Retina (tissue), 1 donor: ENCODE measurements at regions not wholly inside any gene's neighbourhood (a gene's known extent, or its start where the extent isn't known, plus 50 kb on each side); places are given as distances from the start of the nearest gene placed in this dataset.
"Not testable (repeated sequence)": the region's sequence is repeated elsewhere in the genome, so short reads cannot be mapped to it uniquely, and the experiment has no call there.

ENCODE experiments used
- DNase-seq: peaks from one replicate; pipeline ENCODE4 v3.0.0-alpha.2; 2016

DNA sequence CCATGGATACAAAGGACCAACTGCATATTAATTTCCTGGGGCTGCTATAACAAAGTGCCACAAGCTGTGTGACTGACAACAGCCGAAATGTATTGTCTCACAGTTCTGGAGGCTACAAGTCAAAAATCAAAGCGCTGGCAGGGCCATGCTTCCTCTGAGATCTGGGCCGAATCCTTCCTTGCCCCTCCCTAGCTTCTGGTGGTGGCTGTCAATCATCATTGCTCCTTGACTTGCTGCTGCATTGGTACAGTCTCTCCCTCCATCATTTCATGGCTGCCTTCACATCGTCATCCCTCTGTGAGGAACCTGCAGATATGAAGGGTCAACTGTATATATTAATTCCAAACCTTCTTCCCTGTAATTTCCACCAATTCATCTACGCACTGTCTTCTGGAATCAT, 118.3 kb downstream of the EXOC5 start:
- DNase-seq, result no peak

- no peak for DNase-seq
Measured at GRCh38 chr14:57139173-57139572, 129.5 kb downstream of the EXOC5 start.

DNA sequence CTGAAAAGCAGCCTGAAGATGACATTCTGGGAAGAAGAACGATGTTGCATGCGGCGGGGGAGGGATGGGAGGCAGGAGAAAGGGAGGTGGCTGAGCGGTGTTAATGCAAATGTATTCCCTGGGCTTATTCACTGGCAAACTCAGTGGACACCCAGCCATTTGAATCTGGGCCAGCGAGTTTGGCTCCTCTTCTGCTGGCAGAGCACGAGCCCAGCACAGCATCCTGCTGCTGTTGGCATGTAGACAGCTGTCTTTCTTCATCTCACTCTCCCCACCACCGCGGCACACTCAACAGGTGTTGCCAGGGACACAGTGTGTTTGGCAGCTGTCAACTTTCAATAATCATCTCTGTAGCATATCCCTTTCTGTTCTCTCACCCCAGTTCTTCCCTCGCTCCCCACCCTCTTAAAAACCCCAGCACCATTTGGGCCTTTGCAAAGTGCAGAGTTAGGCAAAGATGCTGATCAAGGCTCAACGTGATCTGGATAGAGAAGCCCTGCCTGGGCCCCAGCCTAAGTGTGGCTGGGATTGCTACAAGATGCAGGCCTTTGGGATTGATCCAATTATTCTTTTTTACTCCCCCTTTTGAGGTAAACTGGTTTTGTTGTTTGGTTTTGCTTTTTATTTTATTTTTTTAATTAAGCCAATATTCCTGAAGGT, 131.9 kb downstream of the EXOC5 start:
- peak; percentile 12 for DNase-seq

DNA sequence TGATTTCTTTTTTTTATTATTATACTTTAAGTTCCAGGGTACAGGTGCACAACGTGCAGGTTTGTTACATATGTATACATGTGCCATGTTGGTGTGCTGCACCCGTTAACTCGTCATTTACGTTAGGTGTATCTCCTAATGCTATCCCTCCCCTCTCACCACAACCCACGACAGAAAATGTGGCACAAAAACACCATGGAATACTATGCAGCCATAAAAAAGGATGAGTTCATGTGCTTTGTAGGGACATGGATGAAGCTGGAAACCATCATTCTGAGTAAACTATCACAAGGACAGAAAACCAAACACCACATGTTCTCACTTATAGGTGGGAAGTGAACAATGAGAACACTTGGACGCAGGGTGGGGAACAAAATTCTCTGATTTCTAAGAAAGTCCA, 140.9 kb downstream of the EXOC5 start:
- DNase-seq, result not testable (repeated sequence)

DNA sequence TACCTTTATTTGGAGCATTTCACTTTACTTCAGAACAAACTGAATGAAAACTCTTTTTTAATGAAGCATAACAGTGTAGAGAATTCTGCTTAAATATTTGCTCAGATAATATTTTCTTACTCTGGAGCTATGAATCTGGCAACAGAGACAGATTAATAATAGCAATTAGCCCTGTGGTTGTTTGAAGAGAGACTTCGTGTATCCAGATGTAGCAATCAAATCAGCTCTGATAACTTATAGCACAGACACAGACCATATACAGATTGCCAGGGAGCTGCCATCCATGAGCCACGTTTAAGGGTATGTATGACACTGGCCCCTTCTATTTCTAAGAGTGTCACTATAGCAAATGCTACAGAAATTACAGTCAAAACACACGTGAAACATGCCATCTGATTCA, 146.6 kb downstream of the EXOC5 start:
- no peak for DNase-seq

- DNase-seq, result not testable (repeated sequence)
Measured at GRCh38 chr14:57112072-57112807, 156.5 kb downstream of the EXOC5 start.

DNA sequence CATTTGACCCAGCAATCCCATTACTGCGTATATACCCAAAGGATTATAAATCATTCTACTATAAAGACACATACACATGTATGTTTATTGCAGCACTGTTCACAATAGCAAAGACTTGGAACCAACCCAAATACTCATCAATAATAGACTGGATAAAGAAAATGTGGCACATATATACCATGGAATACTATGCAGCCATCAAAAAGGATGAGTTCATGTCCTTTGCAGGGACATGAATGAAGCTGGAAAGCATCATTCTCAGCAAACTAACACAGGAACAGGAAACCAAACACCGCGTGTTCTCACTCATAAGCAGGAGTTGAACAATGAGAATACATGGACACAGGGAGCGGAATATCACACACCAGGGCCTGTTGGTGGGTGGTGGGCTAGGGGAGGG, 158.3 kb downstream of the EXOC5 start:
- DNase-seq, result not testable (repeated sequence)

DNA sequence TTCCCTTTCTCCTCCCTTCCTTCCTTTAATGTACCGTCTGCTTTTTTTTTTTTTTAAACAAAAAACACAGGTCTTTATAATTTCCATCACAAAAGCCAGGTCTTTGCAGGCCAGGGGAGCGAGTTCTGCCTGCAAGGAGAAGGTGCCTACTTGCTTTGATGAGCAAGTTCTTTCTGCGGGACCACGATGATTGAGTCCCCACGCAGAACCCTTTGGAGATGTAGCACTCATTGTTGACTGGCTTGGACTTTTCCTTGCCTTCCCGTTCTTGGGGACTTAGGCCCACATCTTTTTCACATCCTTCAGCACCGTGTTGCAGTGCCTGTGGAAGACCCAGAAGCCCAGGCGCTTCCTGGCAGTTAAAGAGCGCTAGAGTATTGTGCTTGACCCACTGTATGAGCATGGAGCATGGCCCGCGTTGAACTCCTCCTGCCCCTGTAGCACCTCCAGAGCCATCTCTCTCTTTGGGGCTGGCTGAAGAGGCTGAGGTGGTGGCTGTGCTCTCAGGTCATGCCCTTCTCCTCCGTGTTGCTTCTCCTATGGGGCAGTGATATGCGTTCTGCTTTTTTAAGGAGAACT, 177.6 kb downstream of the EXOC5 start:
- DNase-seq, result no peak

- DNase-seq, result no peak
Measured at GRCh38 chr14:57089901-57090300, 178.8 kb downstream of the EXOC5 start.

DNA sequence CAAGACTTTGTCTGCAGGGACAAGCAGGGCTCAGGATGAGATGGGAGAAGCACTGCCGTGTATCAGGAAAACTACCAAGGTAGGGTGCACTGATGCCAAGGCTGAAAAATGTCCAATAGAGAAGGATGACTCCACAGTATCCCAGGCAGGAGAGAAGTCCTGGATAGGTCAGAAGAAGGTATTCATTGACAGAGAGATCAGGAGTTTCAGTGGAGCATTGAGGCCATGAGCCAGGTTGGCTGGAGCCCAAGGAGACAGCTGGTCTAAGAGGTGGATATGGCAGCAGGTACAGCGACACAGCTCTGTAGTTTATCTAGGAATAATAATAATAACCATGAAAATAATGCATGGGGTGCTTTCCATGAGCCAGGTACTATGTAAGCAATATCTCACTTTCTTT, 180.9 kb downstream of the EXOC5 start:
- no peak for DNase-seq

DNA sequence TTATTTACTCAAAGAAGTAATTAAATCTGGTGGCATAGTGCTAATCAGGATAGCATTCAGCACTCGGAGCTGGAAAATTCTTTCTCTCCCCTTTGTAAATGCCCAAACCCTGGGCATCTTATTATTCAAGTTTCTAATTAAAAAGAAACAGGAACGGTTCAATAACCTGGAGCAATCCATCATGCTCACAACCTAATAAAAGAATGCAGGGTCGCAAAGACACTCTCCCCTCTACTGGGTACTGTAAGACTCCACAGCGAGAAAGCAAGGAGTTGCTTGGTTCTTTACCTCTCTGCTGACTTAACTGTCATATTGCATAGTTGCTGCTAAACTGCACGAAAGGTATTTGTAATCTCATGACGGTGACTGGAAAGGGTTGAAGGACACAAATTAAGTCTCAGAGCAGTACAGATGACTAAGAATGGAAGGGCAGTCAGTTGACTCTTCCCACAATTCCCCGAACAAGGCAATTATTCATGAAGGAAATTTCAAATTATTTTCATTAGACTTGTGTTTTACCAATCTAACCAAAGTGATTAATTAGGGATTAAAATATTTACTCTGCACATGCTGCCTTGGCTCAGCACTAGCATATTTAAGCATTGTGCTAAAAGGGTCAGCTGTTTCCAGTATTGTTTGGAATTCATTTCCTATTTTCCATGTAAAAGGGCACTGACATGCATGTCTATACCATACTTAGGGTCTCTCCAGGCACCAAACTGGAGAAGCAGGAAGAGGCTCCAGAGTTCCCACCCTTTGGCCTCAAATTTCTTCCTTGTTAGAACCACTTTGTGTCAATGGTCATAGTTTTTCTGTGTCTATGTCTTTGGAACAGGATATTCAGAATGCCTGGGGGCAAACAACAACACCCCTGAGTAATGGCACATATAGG, 182.2 kb downstream of the EXOC5 start:
- DNase-seq, result no peak

DNA sequence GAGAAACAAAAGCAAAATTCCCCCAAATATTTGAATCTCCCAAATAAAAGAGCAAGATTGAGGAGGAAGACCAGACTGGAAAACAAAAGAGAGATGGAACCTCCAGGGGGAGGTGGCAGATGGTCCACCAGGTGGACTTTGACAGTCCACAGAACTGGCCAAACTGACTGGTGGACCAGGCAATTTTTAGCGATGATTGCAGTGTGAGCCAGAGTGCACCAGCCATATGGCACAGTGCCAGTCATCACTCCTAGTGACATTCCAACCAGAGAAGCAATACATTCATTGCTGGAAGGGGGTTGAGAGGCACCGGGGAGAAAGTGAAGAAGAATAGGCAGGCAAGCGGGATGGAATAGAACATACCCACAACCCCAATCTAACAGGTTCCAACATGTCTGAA, 182.9 kb downstream of the EXOC5 start:
- no peak for DNase-seq

DNA sequence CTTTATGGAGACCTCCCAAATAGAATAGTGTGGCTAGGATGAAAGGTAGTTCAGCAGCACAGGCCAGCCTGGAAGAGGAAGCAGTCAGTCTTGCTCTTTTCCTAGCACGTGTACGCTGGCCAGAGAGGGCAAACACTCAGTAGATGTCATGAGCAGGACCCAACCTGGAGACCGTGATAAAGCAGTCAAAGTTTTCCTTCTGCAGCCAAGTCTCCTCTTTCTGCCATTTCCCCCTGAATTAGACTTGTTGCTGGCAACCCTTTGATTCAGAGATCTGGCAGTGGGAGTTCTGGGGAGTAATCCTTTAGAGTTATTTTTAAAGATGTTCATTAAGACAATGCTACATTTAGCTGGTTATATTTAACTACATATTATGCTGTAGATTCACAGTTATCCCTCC, 183.7 kb downstream of the EXOC5 start:
- no peak for DNase-seq

- no peak for DNase-seq
Measured at GRCh38 chr14:57080691-57081090, 188.0 kb downstream of the EXOC5 start.

DNA sequence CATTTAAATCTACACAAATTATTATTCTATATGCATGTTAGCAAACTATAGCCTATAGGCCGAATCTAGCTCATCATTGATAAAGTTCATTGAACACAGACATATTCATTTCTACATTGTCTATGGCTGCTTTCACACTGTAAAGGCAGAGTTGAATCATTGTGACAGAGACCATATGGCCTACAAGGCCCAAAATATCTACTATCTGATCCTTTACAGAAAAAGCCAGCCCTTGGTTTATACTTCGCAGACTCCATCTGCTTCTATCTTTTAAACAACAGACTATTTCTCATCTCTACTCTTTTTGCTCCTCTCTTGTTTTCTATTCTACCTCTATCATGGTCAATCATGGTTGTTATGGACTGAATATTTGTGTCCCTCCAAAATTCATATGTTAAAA, 190.7 kb downstream of the EXOC5 start:
- no peak for DNase-seq

DNA sequence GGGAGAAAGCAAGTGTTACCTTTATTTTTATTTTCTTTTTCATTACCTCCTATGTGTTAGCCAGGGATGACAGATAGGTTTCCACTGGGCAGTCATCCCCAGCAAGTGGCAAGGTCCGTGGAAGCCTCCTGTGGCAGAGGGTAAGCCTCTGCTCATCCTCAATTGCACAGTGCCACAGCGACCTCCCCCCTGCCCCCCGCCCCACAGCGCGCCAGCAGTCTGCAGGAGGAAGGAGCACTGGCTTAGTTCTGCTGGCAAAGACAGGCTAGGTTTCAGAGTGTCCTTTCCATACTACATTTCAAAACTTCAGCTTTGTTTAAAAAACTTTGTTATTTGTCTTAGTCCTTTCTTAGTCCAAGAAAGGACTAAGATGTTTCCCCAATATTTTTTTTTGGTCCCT, 194.7 kb downstream of the EXOC5 start:
- no peak for DNase-seq

DNA sequence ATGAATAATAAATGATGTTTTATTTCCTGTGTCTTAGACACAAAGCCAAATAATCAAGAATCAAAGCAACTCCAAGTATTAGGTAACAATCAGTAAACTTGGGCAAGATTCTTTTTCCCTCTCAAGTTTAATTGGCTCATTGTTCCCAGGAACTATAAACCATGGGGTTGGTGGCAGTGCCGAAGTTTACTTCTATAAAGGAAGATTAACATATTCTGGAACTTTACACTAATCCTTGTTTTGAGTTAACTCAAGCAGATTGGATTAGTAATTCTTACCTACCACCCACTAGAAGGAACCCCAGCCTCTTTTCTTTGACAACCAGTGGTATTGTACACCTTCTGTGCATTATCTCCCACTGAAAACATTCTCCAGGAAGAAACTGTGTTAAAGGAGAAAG, 197.1 kb downstream of the EXOC5 start:
- DNase-seq, result no peak

DNA sequence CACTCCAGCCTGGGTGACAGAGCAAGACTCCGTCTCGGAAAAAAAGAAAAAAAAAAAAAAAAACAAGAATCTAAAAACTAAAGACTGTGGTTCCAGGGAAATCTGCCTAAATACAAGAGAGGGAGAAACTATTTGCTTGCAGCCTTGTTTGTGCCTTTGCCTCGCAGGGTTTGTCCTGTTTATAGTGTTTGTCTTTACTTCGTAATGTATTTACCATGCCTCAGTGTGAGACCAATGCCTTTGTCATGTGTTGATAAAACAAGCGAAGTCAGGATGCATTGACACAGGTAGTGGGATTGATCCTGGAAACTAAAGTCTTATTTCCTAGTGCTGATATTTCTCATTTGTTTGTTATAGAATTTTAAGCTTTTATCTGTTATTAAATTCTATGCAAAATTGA, 199.0 kb downstream of the EXOC5 start:
- DNase-seq, result no peak

DNA sequence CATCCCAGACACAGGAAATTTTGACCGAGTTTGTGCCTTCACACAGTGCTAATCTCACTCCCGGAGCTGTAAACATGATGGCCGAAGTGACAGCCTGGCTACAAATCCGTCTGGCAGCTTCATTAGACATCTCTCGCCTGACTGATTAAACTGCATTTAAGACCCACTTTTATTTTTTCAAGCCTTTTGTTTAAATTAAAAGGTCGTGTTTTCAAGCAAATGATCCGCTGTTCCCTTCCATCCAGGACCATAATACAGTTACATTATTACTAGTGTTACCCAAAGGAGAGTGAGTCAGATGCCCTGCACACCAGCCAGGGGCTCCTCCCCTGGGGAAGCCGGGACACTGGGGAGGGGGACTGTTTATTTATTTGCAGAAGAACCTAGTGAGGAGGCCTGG, 200.2 kb downstream of the EXOC5 start:
- DNase-seq, result peak; percentile 69

- peak; percentile 74 for DNase-seq
Measured at GRCh38 chr14:57066887-57067513, 201.7 kb downstream of the EXOC5 start.

DNA sequence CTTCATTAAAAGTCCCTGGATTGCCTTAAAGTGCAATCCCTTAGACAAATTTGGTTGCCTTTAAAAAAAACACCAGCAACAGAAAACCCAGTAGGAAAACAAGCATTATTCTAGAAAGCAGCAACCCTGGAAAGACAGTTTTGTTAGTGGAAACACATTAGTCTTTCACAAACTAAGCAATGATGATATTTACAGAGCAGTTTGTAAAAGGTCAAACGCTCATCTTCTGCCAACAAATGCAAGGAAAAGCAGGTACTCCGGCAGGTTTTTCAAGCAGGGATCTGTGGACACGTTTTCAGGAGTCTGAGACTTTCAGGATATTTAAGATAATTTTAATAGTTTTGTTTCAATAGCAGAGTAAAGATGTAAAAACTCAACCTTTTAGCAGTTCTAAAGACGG, 202.2 kb downstream of the EXOC5 start:
- no peak for DNase-seq

DNA sequence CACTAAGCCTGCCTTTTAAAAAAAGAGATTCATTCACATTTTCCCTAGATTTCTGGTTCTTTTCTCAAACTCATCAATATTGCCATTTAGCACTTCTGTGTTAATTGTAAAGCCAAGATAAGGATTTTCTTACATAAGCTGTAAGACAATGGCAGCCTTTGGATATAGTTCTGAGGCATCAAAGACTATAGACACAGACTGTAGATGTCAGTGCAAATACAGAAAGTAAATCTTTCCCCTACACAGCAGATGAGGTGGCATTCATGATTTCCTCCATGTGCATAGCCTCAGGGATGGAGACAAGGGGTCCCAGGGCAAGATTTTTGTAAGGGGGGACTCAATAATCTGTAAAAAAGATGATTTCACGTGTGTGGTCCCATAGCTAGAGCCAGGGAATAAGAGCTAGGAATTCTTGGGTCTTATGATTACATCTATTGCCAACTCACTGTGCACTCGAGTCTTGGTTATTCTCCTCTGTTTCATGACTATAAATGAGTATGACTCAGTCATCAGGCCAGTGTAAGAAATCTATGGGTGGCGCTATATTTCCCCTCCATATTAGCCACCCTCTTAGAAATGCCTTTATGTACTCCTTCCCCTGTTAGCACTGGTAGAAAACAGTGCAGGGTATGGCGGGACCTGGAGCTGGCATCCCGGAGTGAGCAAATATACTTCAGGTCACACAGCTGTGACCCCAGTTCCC, 207.5 kb downstream of the EXOC5 start:
- no peak for DNase-seq
